H1 (cell line): ENCODE measurements at regions not wholly inside any gene's neighbourhood (a gene's known extent, or its start where the extent isn't known, plus 50 kb on each side); places are given as distances from the start of the nearest gene placed in this dataset.

ENCODE experiments used
- CTCF ChIA-PET: fragments of 300-600 bp; sonication (Branson Sonifier 250); formaldehyde crosslinking; loops from one replicate; lab custom pipeline; 2021; ENCODE audit not compliant: partially characterized antibody; lab: Charles Lee
- POLR2A ChIA-PET: fragments of 300-600 bp; sonication (Branson Sonifier 250); formaldehyde crosslinking; loops from one replicate; lab custom pipeline; 2021; ENCODE audit warnings: inconsistent platforms; ENCODE audit not compliant: partially characterized antibody; lab: Charles Lee
- DNase-seq, 2 experiments: peaks; one replicate each; pipeline versions ENCODE4 v3.0.0 to v3.0.0-alpha.2; 2010 to 2022; ENCODE audit warnings: low spot score in 2 of 2, low read depth in 1 of 2, mixed read lengths in 1 of 2
- FAIRE-seq: peaks from 2 replicates; lab custom pipeline; 2011; peaks lifted over from hg19 to GRCh38; lab: Jason Lieb, UNC
- H2AFZ ChIP-seq: 2 replicates; pipeline ENCODE4 v1.8.1; 2012; ENCODE audit warnings: low read length, inconsistent platforms
- H2AK5ac ChIP-seq: 2 replicates; pipeline ENCODE4 v1.6.1; 2013; ENCODE audit warnings: low read depth, low read length
- H2BK120ac ChIP-seq: replicated peaks from 2 replicates; pipeline ENCODE3; 2013; ENCODE audit warnings: low read depth, low read length, inconsistent platforms
- H2BK12ac ChIP-seq: 2 replicates; pipeline ENCODE4 v1.6.1; 2013; ENCODE audit warnings: low read depth, low read length
- H2BK15ac ChIP-seq: 2 replicates; pipeline ENCODE4 v1.6.1; 2013; ENCODE audit warnings: low read length
- H2BK20ac ChIP-seq: 2 replicates; pipeline ENCODE4 v1.6.1; 2013; ENCODE audit warnings: low read length
- H2BK5ac ChIP-seq: 2 replicates; pipeline ENCODE4 v1.6.1; 2013; ENCODE audit warnings: low read depth, low read length
- H3K14ac ChIP-seq: 2 replicates; pipeline ENCODE4 v1.6.1; 2013; ENCODE audit warnings: inconsistent platforms; ENCODE audit not compliant: insufficient read length
- H3K18ac ChIP-seq: 2 replicates; pipeline ENCODE4 v1.6.1; 2013; ENCODE audit warnings: low read length; ENCODE audit errors: extremely low read depth
- H3K23ac ChIP-seq: 2 replicates; pipeline ENCODE4 v1.6.1; 2013; ENCODE audit warnings: inconsistent platforms; ENCODE audit not compliant: insufficient read length
- H3K23me2 ChIP-seq: 2 replicates; pipeline ENCODE4 v1.6.1; 2013; ENCODE audit warnings: low read depth, low read length
- H3K27ac ChIP-seq: 2 replicates; pipeline ENCODE4 v1.6.1; 2011; ENCODE audit warnings: low read depth, low read length, inconsistent platforms
- H3K27me3 ChIP-seq, 4 experiments: replicated peaks in 1 of 4; 1 replicate in 1 of 4; 2 replicates in 3 of 4; pipeline versions ENCODE4 v1.6.1 to v1.8.1; 2011 to 2013; ENCODE audit warnings: low read length in 3 of 4, mild to moderate bottlenecking in 3 of 4, inconsistent platforms in 2 of 4, mixed read lengths in 2 of 4, moderate library complexity in 1 of 4; ENCODE audit not compliant: control insufficient read depth in 3 of 4, insufficient read depth in 3 of 4; ENCODE audit errors: extremely low read depth in 1 of 4
- H3K36me3 ChIP-seq, 4 experiments: 2 replicates each; pipeline versions ENCODE4 v1.6.1 to v1.8.1; 2011 to 2013; ENCODE audit warnings: mild to moderate bottlenecking in 4 of 4, low read length in 3 of 4, moderate library complexity in 2 of 4, control low read depth in 1 of 4, inconsistent platforms in 1 of 4; ENCODE audit not compliant: insufficient read depth in 4 of 4, control insufficient read depth in 2 of 4
- H3K4ac ChIP-seq: replicated peaks from 2 replicates; pipeline ENCODE3; 2013; ENCODE audit warnings: low read length, low read depth, mixed read lengths, inconsistent platforms; ENCODE audit not compliant: insufficient read length
- H3K4me1 ChIP-seq, 4 experiments: replicated peaks in 1 of 4; 1 replicate in 1 of 4; 2 replicates in 3 of 4; pipeline versions ENCODE4 v1.6.1 to v1.8.1; 2011 to 2013; ENCODE audit warnings: low read length in 3 of 4, inconsistent platforms in 2 of 4, mixed read lengths in 1 of 4; ENCODE audit not compliant: insufficient read depth in 4 of 4, control insufficient read depth in 3 of 4
- H3K4me2 ChIP-seq, 2 experiments: 2 replicates each; pipeline versions ENCODE4 v1.6.1 to v1.8.1; 2011 to 2013; ENCODE audit warnings: low read depth in 2 of 2, low read length in 2 of 2, control low read depth in 1 of 2, inconsistent platforms in 1 of 2, mild to moderate bottlenecking in 1 of 2; ENCODE audit not compliant: insufficient read depth in 1 of 2
- H3K4me3 ChIP-seq, 4 experiments: fragments of 200-600, 300-600 bp in 1 of 4; sonication (generic), shearing (Covaris generic), sonication (Bioruptor Twin) in 1 of 4; 2 replicates each; pipeline versions ENCODE4 v1.5.1 to v1.8.1; 2011 to 2016; ENCODE audit warnings: low read length in 4 of 4, low read depth in 3 of 4, control low read depth in 2 of 4, inconsistent platforms in 2 of 4, mild to moderate bottlenecking in 2 of 4, mixed read lengths in 1 of 4, moderate library complexity in 1 of 4; ENCODE audit not compliant: insufficient read depth in 2 of 4; ENCODE audit errors: extremely low read depth in 1 of 4
- H3K56ac ChIP-seq: replicated peaks from 2 replicates; pipeline ENCODE3; 2013; ENCODE audit warnings: low read depth, mild to moderate bottlenecking, mixed read lengths, low read length, inconsistent platforms; ENCODE audit not compliant: insufficient read length
- H3K79me1 ChIP-seq: 2 replicates; pipeline ENCODE4 v1.6.1; 2013; ENCODE audit warnings: low read depth, low read length, control low read depth
- H3K79me2 ChIP-seq, 2 experiments: 2 replicates each; pipeline versions ENCODE4 v1.6.1 to v1.8.1; 2012 to 2013; ENCODE audit warnings: low read length in 2 of 2, mild to moderate bottlenecking in 2 of 2, inconsistent platforms in 1 of 2; ENCODE audit not compliant: insufficient read depth in 2 of 2, control insufficient read depth in 1 of 2
- H3K9ac ChIP-seq, 4 experiments: replicated peaks in 1 of 4; 1 replicate in 1 of 4; 2 replicates in 3 of 4; pipeline versions ENCODE4 v1.6.1 to v1.8.1; 2011 to 2013; ENCODE audit warnings: low read depth in 3 of 4, low read length in 3 of 4, control low read depth in 2 of 4, mild to moderate bottlenecking in 2 of 4, moderate library complexity in 2 of 4, inconsistent platforms in 1 of 4; ENCODE audit errors: extremely low read depth in 1 of 4
- H3K9me3 ChIP-seq, 2 experiments: 2 replicates each; pipeline versions ENCODE4 v1.6.1 to v1.8.1; 2012 to 2013; ENCODE audit warnings: mild to moderate bottlenecking in 2 of 2, moderate library complexity in 2 of 2, control low read depth in 1 of 2, inconsistent platforms in 1 of 2, low read depth in 1 of 2, low read length in 1 of 2, mixed read lengths in 1 of 2; ENCODE audit not compliant: insufficient read depth in 2 of 2
- H4K20me1 ChIP-seq, 2 experiments: replicated peaks in 1 of 2; 2 replicates each; pipeline versions ENCODE3 to v1.8.1; 2011 to 2013; ENCODE audit warnings: inconsistent platforms in 2 of 2, low read length in 2 of 2, mild to moderate bottlenecking in 1 of 2; ENCODE audit not compliant: insufficient read depth in 2 of 2, control insufficient read depth in 1 of 2
- H4K5ac ChIP-seq: 2 replicates; pipeline ENCODE4 v1.6.1; 2013; ENCODE audit warnings: low read length, low read depth, mixed read lengths, inconsistent platforms; ENCODE audit not compliant: insufficient read length
- H4K8ac ChIP-seq: 2 replicates; pipeline ENCODE4 v1.8.0; 2013; ENCODE audit warnings: mild to moderate bottlenecking, moderate library complexity, low read length, inconsistent platforms; ENCODE audit not compliant: insufficient read depth; ENCODE audit errors: extremely low read depth
- H4K91ac ChIP-seq: replicated peaks from 2 replicates; pipeline ENCODE3; 2013; ENCODE audit warnings: low read length, mixed read lengths, inconsistent platforms; ENCODE audit not compliant: insufficient read length
- BACH1 ChIP-seq: IDR thresholded peaks from 2 replicates; pipeline ENCODE4 v1.6.1; 2012; ENCODE audit warnings: low read length, improper control_type of control experiment
- CREB1 ChIP-seq: IDR thresholded peaks from 2 replicates; pipeline ENCODE4 v1.6.1; 2012; ENCODE audit warnings: inconsistent platforms
- CTCF ChIP-seq, 3 experiments: IDR thresholded peaks; 1 replicate in 2 of 3; 2 replicates in 1 of 3; pipeline versions ENCODE4 v1.5.1 to v1.6.1; 2011; ENCODE audit warnings: low read length in 3 of 3, mild to moderate bottlenecking in 3 of 3, inconsistent platforms in 2 of 3, low read depth in 1 of 3, moderate library complexity in 1 of 3; ENCODE audit not compliant: insufficient read depth in 1 of 3; ENCODE audit errors: control extremely low read depth in 1 of 3
- EGR1 ChIP-seq: IDR thresholded peaks from 2 replicates; pipeline ENCODE4 v1.6.1; 2011; ENCODE audit warnings: low read depth, low read length, borderline replicate concordance
- JUND ChIP-seq: IDR thresholded peaks from 2 replicates; pipeline ENCODE4 v1.6.1; 2011; ENCODE audit warnings: mild to moderate bottlenecking, improper control_type of control experiment, low read length
- KDM1A ChIP-seq: fragments of 200-600, 300-600 bp; sonication (generic); IDR thresholded peaks from 2 replicates; pipeline ENCODE4 v1.7.1; 2016; ENCODE audit warnings: mild to moderate bottlenecking, low read length, borderline replicate concordance
- POLR2A ChIP-seq, 2 experiments: IDR thresholded peaks; 1 replicate in 1 of 2; 2 replicates in 1 of 2; pipeline ENCODE4 v1.6.1; 2011; ENCODE audit warnings: low read depth in 2 of 2, low read length in 2 of 2, mild to moderate bottlenecking in 2 of 2; ENCODE audit errors: control extremely low read depth in 1 of 2
- POLR2AphosphoS5 ChIP-seq: IDR thresholded peaks from 2 replicates; pipeline ENCODE4 v1.6.1; 2011; ENCODE audit warnings: low read depth, low read length
- RFX5 ChIP-seq: IDR thresholded peaks from 2 replicates; pipeline ENCODE4 v1.6.1; 2011; ENCODE audit warnings: low read depth, low read length, improper control_type of control experiment, borderline replicate concordance
- RNF2 ChIP-seq: fragments of 200-900, 300-1000 bp; sonication (generic); IDR thresholded peaks from 2 replicates; pipeline ENCODE4 v1.7.1; 2016; ENCODE audit warnings: borderline replicate concordance, low read depth, mild to moderate bottlenecking, antibody characterized with exemption, low read length; ENCODE audit not compliant: poor library complexity, severe bottlenecking; ENCODE audit errors: missing control alignments
- SAP30 ChIP-seq: fragments of 300-600 bp; sonication (generic); IDR thresholded peaks from 2 replicates; pipeline ENCODE4 v1.7.1; 2012; ENCODE audit warnings: low read length, moderate library complexity, mild to moderate bottlenecking, inconsistent platforms; ENCODE audit not compliant: insufficient read depth, insufficient replicate concordance
- SRF ChIP-seq: IDR thresholded peaks from 2 replicates; pipeline ENCODE4 v1.6.1; 2011; ENCODE audit warnings: mild to moderate bottlenecking, low read depth, low read length, moderate library complexity
- USF2 ChIP-seq: IDR thresholded peaks from 2 replicates; pipeline ENCODE4 v1.6.1; 2011; ENCODE audit warnings: low read length, improper control_type of control experiment

GRCh38 chrY:19356735-19357134 lies 387.8 kb downstream of the KDM5D start:
- Histone ChIP-seq H4K5ac (no peak overlapping the region), H3K27me3 (no peaks in the 10 kb centered on the region), H4K91ac (no peak overlapping the region), H2AFZ (no peak overlapping the region), H2BK120ac (no peak overlapping the region), H3K4me3 (no peak overlapping the region), H3K4me1 (no peaks in the 10 kb centered on the region), H2AK5ac (no peak overlapping the region), H3K79me1 (no peaks in the 10 kb centered on the region), H3K79me2 (no peaks in the 10 kb centered on the region), H2BK5ac (no peak overlapping the region), H3K4ac (no peak overlapping the region), H3K9ac (no peak overlapping the region), H2BK12ac (no peak overlapping the region), H4K8ac (no peak overlapping the region), H3K4me2 (no peak overlapping the region), H3K27ac (no peak overlapping the region), H3K36me3 (no peaks in the 10 kb centered on the region), H2BK20ac (no peak overlapping the region), H3K18ac (no peak overlapping the region), H2BK15ac (no peak overlapping the region), H3K14ac (no peak overlapping the region), H3K56ac (no peak overlapping the region), H3K23me2 (no peaks in the 10 kb centered on the region), H3K23ac (no peak overlapping the region), H4K20me1 (no peaks in the 10 kb centered on the region), H3K9me3 (no peaks in the 10 kb centered on the region)
- no peak for FAIRE-seq
- DNase-seq, result no peak
- ChIA-PET CTCF (no interaction called here), POLR2A (no interaction called here)
- TF ChIP-seq RFX5, result no peak
- TF ChIP-seq SRF, result no peak
- TF ChIP-seq RNF2, result no peak
- TF ChIP-seq CREB1, result no peak
- TF ChIP-seq BACH1, result no peak
- no peak for TF ChIP-seq SAP30
- no peak for TF ChIP-seq POLR2A (IDR thresholded peaks at IDR 0.05; ENCODE audit: control extremely low read depth in 1 of 2, low read depth in 2 of 2, low read length in 2 of 2)
- TF ChIP-seq JUND, result no peak
- no peak for TF ChIP-seq KDM1A
- TF ChIP-seq USF2, result no peak
- TF ChIP-seq POLR2AphosphoS5, result no peak
- TF ChIP-seq CTCF (IDR thresholded peaks at IDR 0.05; ENCODE audit: control extremely low read depth in 1 of 3, insufficient read depth in 1 of 3, low read depth in 1 of 3, low read length in 3 of 3), result no peak
- no peak for TF ChIP-seq EGR1
